ENCODE measurements at regions not wholly inside any gene's neighbourhood (a gene's known extent, or its start where the extent isn't known, plus 50 kb on each side); places are given as distances from the start of the nearest gene placed in this dataset.

- no peaks in the 10 kb centered on the region for H3K36me3 ChIP-seq (ENCODE audit: low read length)
- H2AFZ ChIP-seq (ENCODE audit: low read depth, low read length, severe bottlenecking), result no peak overlapping the region
- TF ChIP-seq CTCF (IDR thresholded peaks at IDR 0.05; ENCODE audit: insufficient read depth, low read length, poor library complexity, severe bottlenecking), result no peak
- TF ChIP-seq EZH2phosphoT487 (conservative IDR thresholded peaks at IDR 0.05; ENCODE audit: low read length), result no peak
- no peaks in the 10 kb centered on the region for H3K9me3 ChIP-seq (ENCODE audit: insufficient read depth, low read length)
- H3K4me2 ChIP-seq (ENCODE audit: low read depth, low read length, poor library complexity, severe bottlenecking), result no peak overlapping the region
- no peak overlapping the region for H3K27ac ChIP-seq (ENCODE audit: low read depth, low read length)
- H3K79me2 ChIP-seq (ENCODE audit: insufficient read depth, low read length), result no peaks in the 10 kb centered on the region
- H3F3A ChIP-seq (ENCODE audit: insufficient read depth), result no peaks in the 10 kb centered on the region
- no peak overlapping the region for H3K4me3 ChIP-seq (ENCODE audit: insufficient read depth, low read length, poor library complexity, severe bottlenecking)
- no peaks in the 10 kb centered on the region for H4K20me1 ChIP-seq (ENCODE audit: low read depth, low read length)
- H3K9ac ChIP-seq (ENCODE audit: low read length), result no peak overlapping the region
- no peaks in the 10 kb centered on the region for H3K9me2 ChIP-seq (replicated peaks; ENCODE audit: insufficient read depth, low read length)
- no peaks in the 10 kb centered on the region for H3K27me3 ChIP-seq (ENCODE audit: low read length)
Measured at GRCh38 chr3:71901645-71902044, 116.7 kb upstream of the PROK2 start.

- Histone ChIP-seq H3K9me2 (replicated peaks; ENCODE audit: insufficient read depth, low read length) (no peaks in the 10 kb centered on the region), H2AFZ (ENCODE audit: low read depth, low read length, severe bottlenecking) (no peak overlapping the region), H3K4me3 (ENCODE audit: insufficient read depth, low read length, poor library complexity, severe bottlenecking) (no peak overlapping the region), H3K36me3 (ENCODE audit: low read length) (no peaks in the 10 kb centered on the region), H3K9ac (ENCODE audit: low read length) (no peak overlapping the region), H3K27me3 (ENCODE audit: low read length) (no peaks in the 10 kb centered on the region), H4K20me1 (ENCODE audit: low read depth, low read length) (no peaks in the 10 kb centered on the region), H3K27ac (ENCODE audit: low read depth, low read length) (no peak overlapping the region), H3F3A (ENCODE audit: insufficient read depth) (no peaks in the 10 kb centered on the region), H3K79me2 (ENCODE audit: insufficient read depth, low read length) (no peaks in the 10 kb centered on the region), H3K4me2 (ENCODE audit: low read depth, low read length, poor library complexity, severe bottlenecking) (no peak overlapping the region), H3K9me3 (ENCODE audit: insufficient read depth, low read length) (no peaks in the 10 kb centered on the region)
- no peak for TF ChIP-seq CTCF (IDR thresholded peaks at IDR 0.05; ENCODE audit: insufficient read depth, low read length, poor library complexity, severe bottlenecking)
- TF ChIP-seq EZH2phosphoT487 (conservative IDR thresholded peaks at IDR 0.05; ENCODE audit: low read length), result no peak
Measured at GRCh38 chr3:71900057-71900456, 115.1 kb upstream of the PROK2 start.

GRCh38 chr3:71896751-71897150 is 111.8 kb upstream of the PROK2 start:
- Histone ChIP-seq H3K36me3 (ENCODE audit: low read length) (no peaks in the 10 kb centered on the region), H4K20me1 (ENCODE audit: low read depth, low read length) (no peaks in the 10 kb centered on the region), H3K9me2 (replicated peaks; ENCODE audit: insufficient read depth, low read length) (no peaks in the 10 kb centered on the region), H3F3A (ENCODE audit: insufficient read depth) (no peaks in the 10 kb centered on the region), H3K27me3 (ENCODE audit: low read length) (no peaks in the 10 kb centered on the region), H3K4me3 (ENCODE audit: insufficient read depth, low read length, poor library complexity, severe bottlenecking) (no peak overlapping the region), H3K4me2 (ENCODE audit: low read depth, low read length, poor library complexity, severe bottlenecking) (no peak overlapping the region), H3K27ac (ENCODE audit: low read depth, low read length) (no peak overlapping the region), H3K9me3 (ENCODE audit: insufficient read depth, low read length) (no peaks in the 10 kb centered on the region), H3K79me2 (ENCODE audit: insufficient read depth, low read length) (no peaks in the 10 kb centered on the region), H2AFZ (ENCODE audit: low read depth, low read length, severe bottlenecking) (no peak overlapping the region), H3K9ac (ENCODE audit: low read length) (no peak overlapping the region)
- TF ChIP-seq CTCF (IDR thresholded peaks at IDR 0.05; ENCODE audit: insufficient read depth, low read length, poor library complexity, severe bottlenecking) (no peak), EZH2phosphoT487 (conservative IDR thresholded peaks at IDR 0.05; ENCODE audit: low read length) (no peak)

All from SU-DHL-6 (cell line).